Smooth muscle cell (in vitro differentiated cells): ENCODE measurements at regions not wholly inside any gene's neighbourhood (a gene's known extent, or its start where the extent isn't known, plus 50 kb on each side); places are given as distances from the start of the nearest gene placed in this dataset.

ENCODE experiments used
- DNase-seq: peaks from one replicate; lab custom pipeline; 2025; ENCODE audit not compliant: unreplicated experiment; lab: John Stamatoyannopoulos, UW
- H2AFZ ChIP-seq: fragments of 200-600 bp; sonication (generic); 2 replicates; pipeline ENCODE4 v1.6.0; 2016; ENCODE audit warnings: antibody characterized with exemption, low read depth, mild to moderate bottlenecking
- H3F3A ChIP-seq: fragments of 200-600 bp; sonication (generic); 2 replicates; pipeline ENCODE4 v1.6.0; 2017; ENCODE audit warnings: antibody characterized with exemption, low read depth
- H3K27ac ChIP-seq: fragments of 200-600 bp; sonication (generic); 2 replicates; pipeline ENCODE4 v1.5.1; 2016; ENCODE audit warnings: low read depth, mild to moderate bottlenecking
- H3K27me3 ChIP-seq: fragments of 200-600 bp; sonication (generic); 2 replicates; pipeline ENCODE4 v1.6.1; 2016; ENCODE audit warnings: low read depth, mild to moderate bottlenecking
- H3K36me3 ChIP-seq: fragments of 200-600 bp; sonication (generic); 2 replicates; pipeline ENCODE4 v1.5.1; 2016; ENCODE audit warnings: low read depth
- H3K4me1 ChIP-seq: fragments of 200-600 bp; sonication (generic); 2 replicates; pipeline ENCODE4 v1.5.1; 2016; ENCODE audit warnings: low read depth
- H3K4me2 ChIP-seq: fragments of 200-600 bp; sonication (generic); 2 replicates; pipeline ENCODE4 v1.6.0; 2016; ENCODE audit warnings: mild to moderate bottlenecking
- H3K4me3 ChIP-seq: fragments of 200-600 bp; sonication (generic); 2 replicates; pipeline ENCODE4 v1.5.1; 2016; ENCODE audit warnings: mild to moderate bottlenecking
- H3K79me2 ChIP-seq: fragments of 200-600 bp; sonication (generic); 2 replicates; pipeline ENCODE4 v1.6.0; 2016; ENCODE audit warnings: low read depth, mild to moderate bottlenecking
- H3K9ac ChIP-seq: fragments of 200-600 bp; sonication (generic); 2 replicates; pipeline ENCODE4 v1.6.0; 2016; ENCODE audit warnings: low read depth
- H3K9me3 ChIP-seq: fragments of 200-600 bp; sonication (generic); replicated peaks from 2 replicates; pipeline ENCODE4 v1.5.1; 2016; ENCODE audit warnings: low read depth
- H4K20me1 ChIP-seq: fragments of 200-600 bp; sonication (generic); 2 replicates; pipeline ENCODE4 v1.6.0; 2016; ENCODE audit warnings: low read depth
- CTCF ChIP-seq: fragments of 200-600 bp; sonication (generic); IDR thresholded peaks from 2 replicates; pipeline ENCODE4 v1.5.1; 2017; ENCODE audit warnings: borderline replicate concordance, mild to moderate bottlenecking, antibody characterized with exemption; ENCODE audit not compliant: insufficient read depth, poor library complexity, severe bottlenecking
- WGBS: methylation state at CpG from one replicate; pipeline ENCODE4 v1.1.7; 2016; ENCODE audit warnings: low lambda C conversion rate; 5-methylcytosine and 5-hydroxymethylcytosine counted together

GRCh38 chr15:25061808-25062550 lies 107.2 kb downstream of the SNRPN start:
- H2AFZ ChIP-seq = no peak overlapping the region
- DNase-seq = no peak
- no peak overlapping the region for H3K4me3 ChIP-seq
- 92% methylated on average over 23 of the region's 23 CpGs for WGBS
- H4K20me1 ChIP-seq = no peaks in the 10 kb centered on the region
- H3F3A ChIP-seq = no peaks in the 10 kb centered on the region
- TF ChIP-seq CTCF = no peak
- no peaks in the 10 kb centered on the region for H3K4me1 ChIP-seq
- H3K9ac ChIP-seq = no peak overlapping the region
- peaks cover 42% of the 10 kb centered on the region for H3K36me3 ChIP-seq
- peaks cover 71% of the 10 kb centered on the region for H3K9me3 ChIP-seq
- H3K27me3 ChIP-seq = no peaks in the 10 kb centered on the region
- no peaks in the 10 kb centered on the region for H3K79me2 ChIP-seq
- H3K4me2 ChIP-seq = no peak overlapping the region
- H3K27ac ChIP-seq = no peak overlapping the region

- peaks cover 42% of the 10 kb centered on the region for H3K36me3 ChIP-seq
- no peaks in the 10 kb centered on the region for H4K20me1 ChIP-seq
- no peak overlapping the region for H3K4me2 ChIP-seq
- H2AFZ ChIP-seq = no peak overlapping the region
- TF ChIP-seq CTCF = no peak
- peaks cover 67% of the 10 kb centered on the region for H3K9me3 ChIP-seq
- 85% methylated on average over 13 of the region's 13 CpGs for WGBS
- no peak overlapping the region for H3K27ac ChIP-seq
- no peaks in the 10 kb centered on the region for H3K4me1 ChIP-seq
- no peak overlapping the region for H3K9ac ChIP-seq
- no peak for DNase-seq
- H3K79me2 ChIP-seq = no peaks in the 10 kb centered on the region
- no peak overlapping the region for H3K4me3 ChIP-seq
- no peaks in the 10 kb centered on the region for H3F3A ChIP-seq
- H3K27me3 ChIP-seq = no peaks in the 10 kb centered on the region
Measured at GRCh38 chr15:25062551-25063430, 108.0 kb downstream of the SNRPN start.

GRCh38 chr15:25065286-25065685 lies 110.5 kb downstream of the SNRPN start:
- H3K9me3 ChIP-seq = peaks cover 67% of the 10 kb centered on the region
- H3F3A ChIP-seq = no peaks in the 10 kb centered on the region
- no peak overlapping the region for H2AFZ ChIP-seq
- no peak for TF ChIP-seq CTCF
- H4K20me1 ChIP-seq = no peaks in the 10 kb centered on the region
- H3K79me2 ChIP-seq = no peaks in the 10 kb centered on the region
- no peak for DNase-seq
- no peak overlapping the region for H3K9ac ChIP-seq
- no peak overlapping the region for H3K4me2 ChIP-seq
- H3K27me3 ChIP-seq = no peaks in the 10 kb centered on the region
- no peak overlapping the region for H3K4me3 ChIP-seq
- H3K36me3 ChIP-seq = peaks cover 39% of the 10 kb centered on the region
- 91% methylated on average over 9 of the region's 9 CpGs for WGBS
- no peaks in the 10 kb centered on the region for H3K4me1 ChIP-seq
- no peak overlapping the region for H3K27ac ChIP-seq
